Osteoblast (primary cell): ENCODE measurements at regions not wholly inside any gene's neighbourhood (a gene's known extent, or its start where the extent isn't known, plus 50 kb on each side); places are given as distances from the start of the nearest gene placed in this dataset.

Experiments
- DNase-seq: peaks from one replicate; pipeline ENCODE4 v3.0.0; 2011; ENCODE audit warnings: low spot score, mixed read lengths; ENCODE audit not compliant: insufficient read length; ENCODE audit errors: missing footprints
- H2AFZ ChIP-seq: 2 replicates; pipeline ENCODE4 v1.6.0; 2011; ENCODE audit warnings: mild to moderate bottlenecking, low read length
- H3K27ac ChIP-seq: 2 replicates; pipeline ENCODE4 v1.5.1; 2011; ENCODE audit warnings: mild to moderate bottlenecking, low read depth, low read length, moderate library complexity
- H3K27me3 ChIP-seq: 2 replicates; pipeline ENCODE4 v1.6.0; 2012; ENCODE audit warnings: mild to moderate bottlenecking, control low read depth, inconsistent platforms, low read length, moderate library complexity; ENCODE audit not compliant: insufficient read depth
- H3K36me3 ChIP-seq: 2 replicates; pipeline ENCODE4 v1.5.1; 2011; ENCODE audit warnings: mild to moderate bottlenecking, low read length, control low read depth, moderate library complexity; ENCODE audit not compliant: insufficient read depth
- H3K4me1 ChIP-seq: 2 replicates; pipeline ENCODE4 v1.5.1; 2011; ENCODE audit warnings: mild to moderate bottlenecking, low read length, control low read depth, moderate library complexity; ENCODE audit not compliant: insufficient read depth
- H3K4me2 ChIP-seq: 2 replicates; pipeline ENCODE4 v1.6.0; 2011; ENCODE audit warnings: mild to moderate bottlenecking, low read length; ENCODE audit not compliant: insufficient read depth
- H3K4me3 ChIP-seq: fragments of 200-600 bp; sonication (generic); 3 replicates; pipeline ENCODE4 v1.5.1; 2012; ENCODE audit warnings: mild to moderate bottlenecking, low read length, inconsistent platforms; ENCODE audit not compliant: insufficient read depth
- H3K79me2 ChIP-seq: 2 replicates; pipeline ENCODE4 v1.6.0; 2012; ENCODE audit warnings: mild to moderate bottlenecking, low read length, control low read depth, inconsistent platforms; ENCODE audit not compliant: insufficient read depth
- H3K9me3 ChIP-seq: 2 replicates; pipeline ENCODE4 v1.5.1; 2011; ENCODE audit warnings: low read depth, low read length, control low read depth
- H4K20me1 ChIP-seq: 2 replicates; pipeline ENCODE4 v1.6.0; 2012; ENCODE audit warnings: mild to moderate bottlenecking, low read length, control low read depth; ENCODE audit not compliant: insufficient read depth
- TF ChIP-seq, protein P1 (sequence below): IDR thresholded peaks from 2 replicates; pipeline ENCODE4 v1.5.1; 2011; ENCODE audit warnings: mild to moderate bottlenecking, low read depth, low read length, moderate library complexity; ENCODE audit errors: extremely low read depth

DNA sequence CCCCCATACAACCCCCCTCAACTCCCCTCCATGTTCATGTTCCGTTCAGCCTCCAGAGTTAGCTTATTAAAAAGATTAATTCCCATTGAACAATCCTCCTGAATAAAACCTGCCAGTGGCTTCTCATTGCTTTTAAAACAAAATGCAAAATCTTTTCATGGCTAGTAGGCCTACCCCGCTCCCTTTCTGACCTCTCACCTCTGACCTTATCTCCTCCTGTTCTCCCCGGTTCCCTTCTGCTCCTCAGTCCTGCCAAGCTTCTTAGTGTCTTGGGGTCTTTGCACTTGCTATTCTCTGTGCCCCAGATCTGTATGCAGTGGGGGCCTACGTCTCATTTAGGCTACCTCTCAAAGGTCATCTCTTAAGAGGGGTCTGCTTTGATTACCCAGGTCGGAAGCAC lies 64.3 kb downstream of the RHOB start:
- Histone ChIP-seq H3K4me2 (no peak overlapping the region), H3K4me3 (no peak overlapping the region), H2AFZ (no peak overlapping the region), H3K9me3 (no peaks in the 10 kb centered on the region), H3K27me3 (no peaks in the 10 kb centered on the region), H3K36me3 (no peaks in the 10 kb centered on the region), H3K27ac (no peak overlapping the region), H3K79me2 (no peaks in the 10 kb centered on the region), H3K4me1 (peaks cover 24% of the 10 kb centered on the region), H4K20me1 (no peaks in the 10 kb centered on the region)
- no peak for DNase-seq
- TF ChIP-seq, protein P1, sequence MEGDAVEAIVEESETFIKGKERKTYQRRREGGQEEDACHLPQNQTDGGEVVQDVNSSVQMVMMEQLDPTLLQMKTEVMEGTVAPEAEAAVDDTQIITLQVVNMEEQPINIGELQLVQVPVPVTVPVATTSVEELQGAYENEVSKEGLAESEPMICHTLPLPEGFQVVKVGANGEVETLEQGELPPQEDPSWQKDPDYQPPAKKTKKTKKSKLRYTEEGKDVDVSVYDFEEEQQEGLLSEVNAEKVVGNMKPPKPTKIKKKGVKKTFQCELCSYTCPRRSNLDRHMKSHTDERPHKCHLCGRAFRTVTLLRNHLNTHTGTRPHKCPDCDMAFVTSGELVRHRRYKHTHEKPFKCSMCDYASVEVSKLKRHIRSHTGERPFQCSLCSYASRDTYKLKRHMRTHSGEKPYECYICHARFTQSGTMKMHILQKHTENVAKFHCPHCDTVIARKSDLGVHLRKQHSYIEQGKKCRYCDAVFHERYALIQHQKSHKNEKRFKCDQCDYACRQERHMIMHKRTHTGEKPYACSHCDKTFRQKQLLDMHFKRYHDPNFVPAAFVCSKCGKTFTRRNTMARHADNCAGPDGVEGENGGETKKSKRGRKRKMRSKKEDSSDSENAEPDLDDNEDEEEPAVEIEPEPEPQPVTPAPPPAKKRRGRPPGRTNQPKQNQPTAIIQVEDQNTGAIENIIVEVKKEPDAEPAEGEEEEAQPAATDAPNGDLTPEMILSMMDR = no peak

DNA sequence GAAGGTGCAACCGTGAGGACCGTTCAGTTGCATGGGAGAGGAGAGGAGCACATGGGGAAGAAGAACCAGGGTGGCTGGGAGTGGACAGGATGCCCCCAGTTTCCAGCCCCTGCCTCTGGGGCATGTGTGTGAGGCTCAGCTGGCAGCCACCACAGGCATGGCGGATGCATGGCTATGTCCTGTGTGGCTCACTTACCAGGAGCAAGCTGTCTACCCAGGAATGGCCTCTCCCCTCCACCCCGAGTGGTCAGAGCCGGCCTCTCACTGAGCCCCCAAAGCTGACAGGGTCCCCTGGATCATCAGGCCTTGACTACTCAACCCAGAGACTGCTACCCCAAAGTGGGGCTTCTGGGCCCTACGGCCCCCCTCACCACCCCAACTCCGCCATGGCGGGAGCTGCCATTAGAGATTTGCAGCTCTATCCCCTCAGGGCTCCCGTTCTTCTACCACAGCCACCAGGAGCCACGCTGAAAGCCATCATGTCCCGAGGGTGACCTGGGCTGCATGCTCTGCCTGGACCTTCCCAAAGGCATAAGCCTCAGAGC lies 65.3 kb downstream of the RHOB start:
- no peaks in the 10 kb centered on the region for H3K9me3 ChIP-seq
- no peaks in the 10 kb centered on the region for H3K36me3 ChIP-seq
- H3K4me2 ChIP-seq = no peak overlapping the region
- no peaks in the 10 kb centered on the region for H3K27me3 ChIP-seq
- H2AFZ ChIP-seq = no peak overlapping the region
- no peak for DNase-seq
- no peak overlapping the region for H3K4me3 ChIP-seq
- H3K79me2 ChIP-seq = no peaks in the 10 kb centered on the region
- TF ChIP-seq, protein P1 = no peak
- peaks cover 21% of the 10 kb centered on the region for H3K4me1 ChIP-seq
- no peak overlapping the region for H3K27ac ChIP-seq
- no peaks in the 10 kb centered on the region for H4K20me1 ChIP-seq

DNA sequence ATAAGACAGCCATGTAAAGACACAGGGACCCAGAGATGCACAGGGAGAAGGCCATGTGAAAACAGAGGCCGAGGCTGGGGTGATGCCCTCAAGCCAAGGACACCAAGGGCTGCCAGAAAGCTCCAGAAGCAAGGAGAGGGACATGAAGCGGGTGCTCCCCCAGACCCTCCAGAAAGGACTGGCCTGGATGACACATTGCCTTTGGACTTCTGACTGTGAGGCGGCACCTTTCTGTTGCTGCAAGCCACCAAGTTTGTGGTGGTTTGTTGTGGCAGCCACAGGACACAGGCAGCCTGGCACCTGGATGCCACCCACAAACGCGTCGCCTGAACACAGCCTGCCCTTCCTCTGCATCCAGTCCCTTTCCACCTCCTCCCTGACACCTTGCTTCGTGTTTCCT lies 67.1 kb downstream of the RHOB start:
- peak overlapping the region; percentile 94 for H3K27ac ChIP-seq
- DNase-seq = peak; percentile 30
- no peak overlapping the region for H2AFZ ChIP-seq
- TF ChIP-seq, protein P1 = no peak
- H3K4me2 ChIP-seq = no peak overlapping the region
- no peaks in the 10 kb centered on the region for H3K9me3 ChIP-seq
- no peaks in the 10 kb centered on the region for H4K20me1 ChIP-seq
- H3K27me3 ChIP-seq = no peaks in the 10 kb centered on the region
- no peaks in the 10 kb centered on the region for H3K36me3 ChIP-seq
- H3K4me3 ChIP-seq = no peak overlapping the region
- H3K4me1 ChIP-seq = peaks cover 17% of the 10 kb centered on the region
- no peaks in the 10 kb centered on the region for H3K79me2 ChIP-seq

DNA sequence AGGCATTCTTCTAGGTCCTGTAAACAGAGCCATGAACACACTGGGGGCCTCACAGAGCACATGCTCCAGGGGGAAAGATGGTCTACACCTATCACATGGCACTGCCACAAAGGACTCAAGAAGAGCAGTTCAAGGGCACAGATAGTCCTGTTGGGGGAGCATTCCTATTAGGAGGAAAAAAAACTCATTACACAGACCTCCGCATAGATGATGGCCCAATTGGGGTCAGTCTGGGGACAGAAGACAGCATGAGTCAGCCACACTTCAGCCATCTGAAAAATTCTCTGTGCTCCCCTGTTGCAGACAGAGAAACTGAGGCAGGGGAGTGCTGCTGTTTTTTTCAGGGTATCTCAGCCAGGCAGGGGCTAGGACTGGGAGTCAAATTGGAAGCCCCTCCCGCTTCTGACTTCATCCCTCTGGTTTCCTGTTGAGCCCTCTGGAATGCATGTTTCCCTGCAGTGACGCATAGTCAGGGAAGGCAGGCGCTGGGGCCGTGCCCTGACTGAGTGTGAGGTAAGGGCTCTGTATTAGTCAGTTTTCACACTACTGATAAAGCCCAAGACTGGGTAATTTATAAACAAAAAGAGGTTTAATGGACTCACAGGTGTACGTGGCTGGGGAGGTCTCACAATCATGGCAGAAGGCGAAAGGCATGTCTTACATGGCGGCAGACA lies 67.9 kb downstream of the RHOB start:
- DNase-seq = peak; percentile 98
- peaks cover 17% of the 10 kb centered on the region for H3K4me1 ChIP-seq
- H3K79me2 ChIP-seq = no peaks in the 10 kb centered on the region
- TF ChIP-seq, protein P1 = no peak
- H3K27ac ChIP-seq = peak overlapping the region; percentile 94
- H3K27me3 ChIP-seq = no peaks in the 10 kb centered on the region
- H3K9me3 ChIP-seq = no peaks in the 10 kb centered on the region
- peak overlapping the region; percentile 73 for H2AFZ ChIP-seq
- no peaks in the 10 kb centered on the region for H3K36me3 ChIP-seq
- H3K4me2 ChIP-seq = peak overlapping the region; percentile 64
- H3K4me3 ChIP-seq = peak overlapping the region; percentile 18
- no peaks in the 10 kb centered on the region for H4K20me1 ChIP-seq
